B cell (primary cell): ENCODE measurements at regions not wholly inside any gene's neighbourhood (a gene's known extent, or its start where the extent isn't known, plus 50 kb on each side); places are given as distances from the start of the nearest gene placed in this dataset.

Experiments used
- ATAC-seq: fragments of 200-7000 bp; cut with Tn5 transposase; one replicate; pipeline ENCODE4 v1.10.0; 2021; ENCODE audit warnings: low read depth, mild to moderate bottlenecking, moderate number of reproducible peaks, moderate library complexity
- CTCF ChIA-PET: fragments of 350-600 bp; sonication (Branson Sonifier 250); formaldehyde crosslinking; loops from one replicate; lab custom pipeline; 2021; ENCODE audit warnings: antibody characterized with exemption, inconsistent platforms; lab: Charles Lee
- POLR2A ChIA-PET: fragments of 350-600 bp; sonication (Branson Sonifier 250); formaldehyde crosslinking; loops from one replicate; lab custom pipeline; 2021; ENCODE audit warnings: antibody characterized with exemption; lab: Charles Lee
- DNase-seq: peaks from one replicate; pipeline ENCODE4 v3.0.0; 2013
- H2AFZ ChIP-seq: 2 replicates; pipeline ENCODE4 v1.6.1; 2012; ENCODE audit warnings: mild to moderate bottlenecking, low read depth, low read length; ENCODE audit not compliant: insufficient read depth, poor library complexity, severe bottlenecking
- H3K27ac ChIP-seq, 2 donors: 1 replicate in 1 of 2; 2 replicates in 1 of 2; pipeline ENCODE4 v1.5.1; 2012 to 2013; ENCODE audit warnings: low read length in 2 of 2, mild to moderate bottlenecking in 2 of 2, moderate library complexity in 1 of 2
- H3K27me3 ChIP-seq, 4 experiments: fragments of 200-600 bp in 1 of 4; sonication (generic) in 1 of 4; replicated peaks in 1 of 4; 1 replicate in 2 of 4; 2 replicates in 2 of 4; pipeline versions ENCODE4 v1.6.1 to v1.7.0; 2013 to 2016; ENCODE audit warnings: low read length in 3 of 4, mild to moderate bottlenecking in 2 of 4, mixed read lengths in 1 of 4, moderate library complexity in 1 of 4; ENCODE audit not compliant: insufficient read depth in 4 of 4, control insufficient read depth in 3 of 4; ENCODE audit errors: control extremely low read depth in 1 of 4
- H3K36me3 ChIP-seq, 2 experiments: replicated peaks in 1 of 2; 1 replicate in 1 of 2; 2 replicates in 1 of 2; pipeline versions ENCODE4 v1.6.1 to v1.7.1; 2013; ENCODE audit warnings: low read length in 1 of 2; ENCODE audit not compliant: insufficient read depth in 2 of 2, control insufficient read depth in 1 of 2; ENCODE audit errors: control extremely low read depth in 1 of 2, extremely low read depth in 1 of 2
- H3K4me1 ChIP-seq, 2 donors: fragments of 200-600 bp in 1 of 2; sonication (generic) in 1 of 2; 1 replicate in 1 of 2; 2 replicates in 1 of 2; pipeline versions ENCODE4 v1.5.1 to v1.6.1; 2013 to 2017; ENCODE audit warnings: low read length in 2 of 2; ENCODE audit not compliant: control insufficient read depth in 2 of 2, insufficient read depth in 2 of 2
- H3K4me2 ChIP-seq: replicated peaks from 2 replicates; pipeline ENCODE3; 2012; ENCODE audit warnings: mild to moderate bottlenecking, low read depth, low read length; ENCODE audit not compliant: poor library complexity, severe bottlenecking
- H3K4me3 ChIP-seq, 5 experiments: fragments of 200-600 bp in 1 of 5; sonication (generic) in 1 of 5; 1 replicate in 3 of 5; 2 replicates in 2 of 5; pipeline versions ENCODE4 v1.5.1 to v1.7.0; 2011 to 2016; ENCODE audit warnings: low read length in 4 of 5, mild to moderate bottlenecking in 4 of 5, low read depth in 2 of 5, control low read depth in 1 of 5, moderate library complexity in 1 of 5; ENCODE audit not compliant: insufficient read depth in 1 of 5; ENCODE audit errors: control extremely low read depth in 1 of 5, extremely low read depth in 1 of 5
- H3K79me2 ChIP-seq: fragments of 200-600 bp; sonication (generic); one replicate; pipeline ENCODE4 v1.6.0; 2016; ENCODE audit warnings: low read length; ENCODE audit not compliant: control insufficient read depth, insufficient read depth
- H3K9ac ChIP-seq: fragments of 200-600 bp; sonication (generic); 2 replicates; pipeline ENCODE4 v1.6.1; 2017; ENCODE audit warnings: mild to moderate bottlenecking, low read length, moderate library complexity
- H3K9me3 ChIP-seq, 3 donors: one replicate each; pipeline versions ENCODE4 v1.6.1 to v1.7.1; 2013; ENCODE audit warnings: low read length in 2 of 3; ENCODE audit not compliant: control insufficient read depth in 2 of 3, insufficient read depth in 1 of 3; ENCODE audit errors: control extremely low read depth in 1 of 3
- H4K20me1 ChIP-seq: 2 replicates; pipeline ENCODE4 v1.6.0; 2012; ENCODE audit warnings: mild to moderate bottlenecking, low read length; ENCODE audit not compliant: insufficient read depth, control insufficient read depth, poor library complexity, severe bottlenecking
- H3K27ac Mint-ChIP-seq: one replicate; pipeline ENCODE4 v1.8.0; 2021; ENCODE audit warnings: mixed read lengths
- H3K27me3 Mint-ChIP-seq: one replicate; pipeline ENCODE4 v1.8.0; 2021; ENCODE audit warnings: mixed read lengths
- H3K4me1 Mint-ChIP-seq: one replicate; pipeline ENCODE4 v1.8.0; 2021; ENCODE audit warnings: mixed read lengths
- H3K4me3 Mint-ChIP-seq: one replicate; pipeline ENCODE4 v1.8.0; 2021; ENCODE audit warnings: mixed read lengths
- H3K9me3 Mint-ChIP-seq: one replicate; pipeline ENCODE4 v1.8.0; 2022; ENCODE audit warnings: mixed read lengths; ENCODE audit not compliant: insufficient read depth
- EZH2 ChIP-seq: IDR thresholded peaks from 2 replicates; pipeline ENCODE4 v1.6.1; 2012; ENCODE audit warnings: borderline replicate concordance, low read depth, mild to moderate bottlenecking, moderate library complexity, low read length; ENCODE audit not compliant: insufficient read depth, poor library complexity, severe bottlenecking
- WGBS: methylation state at CpG from one replicate; pipeline ENCODE4 v1.1.5; 2013; ENCODE audit warnings: missing lambda C conversion rate; ENCODE audit not compliant: insufficient coverage; 5-methylcytosine and 5-hydroxymethylcytosine counted together
- intact Hi-C: fragments of 100-400 bp; cut with micrococcal nuclease; formaldehyde crosslinking; loops from one replicate; pipeline ENCODE4 v1.10.0; 2022
- TF ChIP-seq, protein P1 (sequence below): fragments of 200-600 bp; IDR thresholded peaks from one replicate; pipeline ENCODE4 v1.8.0; 2022; ENCODE audit warnings: antibody characterized with exemption, mild to moderate bottlenecking

- intact Hi-C loops, result no loop called here
- Histone ChIP-seq H3K36me3 (no peaks in the 10 kb centered on the region), H4K20me1 (no peaks in the 10 kb centered on the region), H3K79me2 (no peaks in the 10 kb centered on the region), H3K4me1 (no peaks in the 10 kb centered on the region), H3K9me3 (peaks cover 0 to 3% (median 1%) of the 10 kb centered on the region in 3 donors), H3K4me3 (no peak overlapping the region), H3K4me2 (no peak overlapping the region), H3K27ac (no peak overlapping the region), H3K27me3 (peaks cover 0 to 9% (median 0%) of the 10 kb centered on the region in 4 experiments), H3K9ac (no peak overlapping the region), H2AFZ (no peak overlapping the region)
- Mint-ChIP-seq H3K4me1 (no peaks in the 10 kb centered on the region), H3K27me3 (peaks cover 16% of the 10 kb centered on the region), H3K4me3 (no peak overlapping the region), H3K27ac (no peak overlapping the region), H3K9me3 (no peaks in the 10 kb centered on the region)
- POLR2A ChIA-PET, result no interaction called here
- DNase-seq, result no peak
- CTCF ChIA-PET, result interaction anchor here (1.1 to 2.4 kb wide), 5 partner anchors 24 to 164 kb away, joined by 3 to 8 read pairs (median 5); no protein-coding TSS in a partner anchor
- TF ChIP-seq, protein P1, sequence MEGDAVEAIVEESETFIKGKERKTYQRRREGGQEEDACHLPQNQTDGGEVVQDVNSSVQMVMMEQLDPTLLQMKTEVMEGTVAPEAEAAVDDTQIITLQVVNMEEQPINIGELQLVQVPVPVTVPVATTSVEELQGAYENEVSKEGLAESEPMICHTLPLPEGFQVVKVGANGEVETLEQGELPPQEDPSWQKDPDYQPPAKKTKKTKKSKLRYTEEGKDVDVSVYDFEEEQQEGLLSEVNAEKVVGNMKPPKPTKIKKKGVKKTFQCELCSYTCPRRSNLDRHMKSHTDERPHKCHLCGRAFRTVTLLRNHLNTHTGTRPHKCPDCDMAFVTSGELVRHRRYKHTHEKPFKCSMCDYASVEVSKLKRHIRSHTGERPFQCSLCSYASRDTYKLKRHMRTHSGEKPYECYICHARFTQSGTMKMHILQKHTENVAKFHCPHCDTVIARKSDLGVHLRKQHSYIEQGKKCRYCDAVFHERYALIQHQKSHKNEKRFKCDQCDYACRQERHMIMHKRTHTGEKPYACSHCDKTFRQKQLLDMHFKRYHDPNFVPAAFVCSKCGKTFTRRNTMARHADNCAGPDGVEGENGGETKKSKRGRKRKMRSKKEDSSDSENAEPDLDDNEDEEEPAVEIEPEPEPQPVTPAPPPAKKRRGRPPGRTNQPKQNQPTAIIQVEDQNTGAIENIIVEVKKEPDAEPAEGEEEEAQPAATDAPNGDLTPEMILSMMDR, result no peak
- no peak for TF ChIP-seq EZH2
- 58% methylated on average over 3 of the region's 5 CpGs for whole genome bisulfite sequencing
- ATAC-seq, result no peak
Measured at GRCh38 chr1:117698398-117699160, 92.7 kb downstream of the TENT5C start.

- H3K36me3 ChIP-seq, result no peaks in the 10 kb centered on the region
- H3K79me2 ChIP-seq, result no peaks in the 10 kb centered on the region
- no peak overlapping the region for H3K9ac ChIP-seq
- H3K27ac Mint-ChIP-seq, result no peak overlapping the region
- H3K9me3 ChIP-seq, result peaks cover 0 to 9% (median 1%) of the 10 kb centered on the region in 3 donors
- ChIA-PET CTCF (interaction anchor here (1.6 kb wide), 1 partner anchor 55 kb away, joined by 5 read pairs; no protein-coding TSS in a partner anchor), POLR2A (no interaction called here)
- no peaks in the 10 kb centered on the region for H4K20me1 ChIP-seq
- intact Hi-C loops, result no loop called here
- H3K27me3 Mint-ChIP-seq, result peaks cover 16% of the 10 kb centered on the region
- no peaks in the 10 kb centered on the region for H3K4me1 Mint-ChIP-seq
- H3K4me2 ChIP-seq, result no peak overlapping the region
- no peaks in the 10 kb centered on the region for H3K4me1 ChIP-seq
- TF ChIP-seq EZH2, result no peak
- TF ChIP-seq, protein P1, result no peak
- no peak overlapping the region for H3K4me3 Mint-ChIP-seq
- H3K27me3 ChIP-seq, result peaks cover 0 to 9% (median 0%) of the 10 kb centered on the region in 4 experiments
- H3K9me3 Mint-ChIP-seq, result peaks cover 4% of the 10 kb centered on the region
- no peak overlapping the region for H3K4me3 ChIP-seq
- ATAC-seq (no peak), DNase-seq (no peak)
- no peak overlapping the region for H3K27ac ChIP-seq
- no peak overlapping the region for H2AFZ ChIP-seq
Measured at GRCh38 chr1:117699953-117700352, 94.1 kb downstream of the TENT5C start.
